Heart right ventricle (tissue), 16 donors: ENCODE measurements at regions not wholly inside any gene's neighbourhood (a gene's known extent, or its start where the extent isn't known, plus 50 kb on each side); places are given as distances from the start of the nearest gene placed in this dataset.

Source experiments
- ATAC-seq, 8 donors: fragments of 200-7000 bp; cut with Tn5 transposase; one replicate each; pipeline ENCODE4 v1.9.1; 2020; ENCODE audit warnings: mild to moderate bottlenecking in 8 of 8, moderate library complexity in 8 of 8, moderate number of reproducible peaks in 1 of 8
- DNase-seq, 2 donors: peaks; one replicate each; pipeline ENCODE4 v3.0.0-alpha.2; 2020
- H3K27ac ChIP-seq, 10 donors: fragments of 200-600 bp; sonication (generic) in 2 of 10; one replicate each; pipeline versions ENCODE4 v1.5.0 to v1.8.0; 2020 to 2022; ENCODE audit warnings: mild to moderate bottlenecking in 3 of 10
- H3K27me3 ChIP-seq, 7 donors: fragments of 200-600 bp; one replicate each; pipeline ENCODE4 v1.8.0; 2021 to 2022; ENCODE audit warnings: mild to moderate bottlenecking in 2 of 7
- H3K36me3 ChIP-seq, 9 donors: fragments of 200-600 bp; sonication (generic) in 1 of 9; one replicate each; pipeline versions ENCODE4 v1.5.0 to v1.8.0; 2020 to 2022; ENCODE audit warnings: mild to moderate bottlenecking in 2 of 9
- H3K4me1 ChIP-seq, 9 donors: fragments of 200-600 bp; sonication (generic) in 1 of 9; one replicate each; pipeline versions ENCODE4 v1.5.0 to v1.8.0; 2020 to 2022; ENCODE audit warnings: mild to moderate bottlenecking in 4 of 9
- H3K4me3 ChIP-seq, 10 donors: fragments of 200-600 bp; sonication (generic) in 2 of 10; one replicate each; pipeline versions ENCODE4 v1.5.0 to v1.8.0; 2020 to 2022; ENCODE audit warnings: mild to moderate bottlenecking in 7 of 10, moderate library complexity in 2 of 10
- H3K9me3 ChIP-seq, 11 donors: fragments of 200-600 bp in 10 of 11; sonication (generic) in 2 of 11; one replicate each; pipeline versions ENCODE4 v1.5.0 to v1.8.0; 2013 to 2022; ENCODE audit warnings: mild to moderate bottlenecking in 2 of 11, control low read depth in 1 of 11, moderate library complexity in 1 of 11
- CTCF ChIP-seq, 9 donors: fragments of 200-600 bp; sonication (generic) in 2 of 9; IDR thresholded peaks; one replicate each; pipeline versions ENCODE4 v1.5.0 to v1.8.0; 2021 to 2022; ENCODE audit warnings: antibody characterized with exemption in 9 of 9, mild to moderate bottlenecking in 5 of 9, moderate library complexity in 1 of 9
- WGBS, 2 donors: extraction: QIAGEN DNeasy Blood & Tissue Kit; methylation state at CpG; one replicate each; pipeline ENCODE4 v1.1.7; 2013; ENCODE audit warnings: inconsistent platforms in 1 of 2; 5-methylcytosine and 5-hydroxymethylcytosine counted together
- intact Hi-C, 10 donors: fragments of 100-400 bp; cut with DNase I; formaldehyde crosslinking; loops; one replicate each; pipeline versions ENCODE4 v1.11.1 to v1.14.2; 2022
- donor health status: Arrhythmogenic right ventricular cardiomyopathy.
- donor health status: ischemic (EF 13 %, LVEDD 7.1; RV severe dilation, severe dysfunction).
- donor health status: healthy with polysubstance abuse.
- donor health status: DM: no; HTN: yes; CAD: no.
- donor health status: DM: no; HTN: no; CAD: no.
- donor health status: ischemic (EF 25% LVEDD 6.9; RV normal size, moderate dysfunction).
- donor health status: ischemic (EF 25% LVEDD 5.7; RV mildly dilated, moderate dysfunction).
- donor health status: healthy.
- donor health status: DM: yes; HTN: yes; CAD: no.
- donor health status: Ischemic cardiomyopathy.
- donor health status: ischemic (EF 35%, LVEDD 5.7; RV mildly dilated, moderate dysfunction).
- donor health status: nonischemic (EF 11% LVEDD 7.7; RV severe dilation, severe dysfunction).
- donor health status: DM: yes; HTN: yes; CAD: no.
- donor health status: PGD.
- donor health status: ischemic (EF 29% LVEDD 5.4; RV normal size, mild dysfunction).
- donor health status: nonischemic (EF 23%, LVEDD 6.1; RV moderate dilation, normal function).

GRCh38 chr2:129768485-129769184 is 210.8 kb upstream of the RAB6C start:
- H3K4me1 ChIP-seq: no peaks in the 10 kb centered on the region
- no peak overlapping the region for H3K27ac ChIP-seq
- peaks cover 0 to 21% (median 9%) of the 10 kb centered on the region in 7 donors for H3K27me3 ChIP-seq
- H3K9me3 ChIP-seq: peaks cover 0 to 9% (median 0%) of the 10 kb centered on the region in 11 donors
- H3K4me3 ChIP-seq: no peak overlapping the region
- no peak for ATAC-seq
- WGBS, 2 donors: 80 to 82% methylated on average over 11 of the region's 11 CpGs
- no peak for DNase-seq
- intact Hi-C loops: no loop called here
- H3K36me3 ChIP-seq: no peaks in the 10 kb centered on the region
- TF ChIP-seq CTCF (IDR thresholded peaks at IDR 0.05): no peak

- DNase-seq (no peak), ATAC-seq (no peak)
- Histone ChIP-seq H3K9me3 (peaks cover 0 to 9% (median 0%) of the 10 kb centered on the region in 11 donors), H3K4me1 (no peaks in the 10 kb centered on the region), H3K27ac (no peak overlapping the region), H3K36me3 (no peaks in the 10 kb centered on the region), H3K4me3 (no peak overlapping the region), H3K27me3 (peaks cover 0 to 21% (median 9%) of the 10 kb centered on the region in 7 donors)
- no peak for TF ChIP-seq CTCF (IDR thresholded peaks at IDR 0.05)
- intact Hi-C loops: no loop called here
- 84 to 85% methylated on average over 11 of the region's 11 CpGs for WGBS, 2 donors
Measured at GRCh38 chr2:129769185-129769991, 210.1 kb upstream of the RAB6C start.

GRCh38 chr2:129771418-129772189 is 207.9 kb upstream of the RAB6C start:
- no peak for TF ChIP-seq CTCF (IDR thresholded peaks at IDR 0.05)
- Histone ChIP-seq H3K4me3 (no peak overlapping the region), H3K9me3 (peaks cover 0 to 13% (median 0%) of the 10 kb centered on the region in 11 donors), H3K4me1 (no peaks in the 10 kb centered on the region), H3K36me3 (no peaks in the 10 kb centered on the region), H3K27me3 (peaks cover 0 to 12% (median 9%) of the 10 kb centered on the region in 7 donors), H3K27ac (no peak overlapping the region)
- intact Hi-C loops: no loop called here
- no peak for DNase-seq
- no peak for ATAC-seq
- WGBS, 2 donors: 83 to 88% methylated on average over 6 of the region's 6 CpGs

GRCh38 chr2:129772190-129772579 is 207.3 kb upstream of the RAB6C start:
- Histone ChIP-seq H3K4me3 (no peak overlapping the region), H3K9me3 (peaks cover 0 to 13% (median 0%) of the 10 kb centered on the region in 11 donors), H3K36me3 (no peaks in the 10 kb centered on the region), H3K4me1 (no peaks in the 10 kb centered on the region), H3K27ac (no peak overlapping the region), H3K27me3 (peaks cover 0 to 9% (median 7%) of the 10 kb centered on the region in 7 donors)
- intact Hi-C loops: no loop called here
- ATAC-seq (peak in 1 of 8 donors; percentile 38), DNase-seq (no peak)
- 42 to 44% methylated on average over 2 of the region's 2 CpGs for WGBS, 2 donors
- no peak for TF ChIP-seq CTCF (IDR thresholded peaks at IDR 0.05)
